Activated T-cell treated with anti-CD3 and anti-CD28 coated beads, Interleukin-2, amount 50 U/mL, for 72 hours (primary cell): ENCODE measurements at regions not wholly inside any gene's neighbourhood (a gene's known extent, or its start where the extent isn't known, plus 50 kb on each side); places are given as distances from the start of the nearest gene placed in this dataset.

Experiments
- ATAC-seq, 2 donors: fragments of 150-1000 bp; cut with Tn5 transposase; replicated peaks in 1 of 2; 2 replicates each; pipeline ENCODE4 v1.10.0; 2021; ENCODE audit warnings: moderate library complexity in 2 of 2, mild to moderate bottlenecking in 1 of 2
- DNase-seq, 2 donors: peaks; one replicate each; pipeline ENCODE4 v3.0.0; 2021 to 2022; ENCODE audit warnings: mixed read lengths in 1 of 2
- H3K27ac Mint-ChIP-seq: one replicate; pipeline ENCODE4 v1.8.0; 2022; ENCODE audit warnings: mild to moderate bottlenecking, moderate library complexity, mixed read lengths
- H3K27me3 Mint-ChIP-seq: one replicate; pipeline ENCODE4 v1.8.0; 2022; ENCODE audit warnings: low read depth, mixed read lengths
- H3K36me3 Mint-ChIP-seq, 2 donors: one replicate each; pipeline ENCODE4 v1.8.0; 2022; ENCODE audit warnings: mixed read lengths in 2 of 2, mild to moderate bottlenecking in 1 of 2; ENCODE audit not compliant: insufficient read depth in 2 of 2
- H3K4me1 Mint-ChIP-seq: one replicate; pipeline ENCODE4 v1.8.0; 2022; ENCODE audit warnings: low read depth, mixed read lengths
- H3K4me3 Mint-ChIP-seq, 2 donors: one replicate each; pipeline ENCODE4 v1.8.0; 2022; ENCODE audit warnings: mild to moderate bottlenecking in 2 of 2, mixed read lengths in 2 of 2, moderate library complexity in 2 of 2
- H3K9me3 Mint-ChIP-seq, 2 donors: one replicate each; pipeline ENCODE4 v1.8.0; 2022; ENCODE audit warnings: mixed read lengths in 2 of 2

- DNase-seq (no peak), ATAC-seq (no peak)
- Mint-ChIP-seq H3K27ac (no peak overlapping the region), H3K4me1 (no peaks in the 10 kb centered on the region), H3K27me3 (no peaks in the 10 kb centered on the region), H3K36me3 (no peaks in the 10 kb centered on the region), H3K4me3 (no peak overlapping the region), H3K9me3 (no peaks in the 10 kb centered on the region)
These were observed 188.5 kb downstream of the LIG4 start for GRCh38 chr13:108026680-108027410.

- DNase-seq (no peak), ATAC-seq (no peak)
- peaks cover 11% of the 10 kb centered on the region in 2 donors for H3K9me3 Mint-ChIP-seq
- H3K27ac Mint-ChIP-seq = no peak overlapping the region
- H3K27me3 Mint-ChIP-seq = no peaks in the 10 kb centered on the region
- H3K36me3 Mint-ChIP-seq = peaks cover 3% of the 10 kb centered on the region in 2 donors
- H3K4me1 Mint-ChIP-seq = no peaks in the 10 kb centered on the region
- H3K4me3 Mint-ChIP-seq = no peak overlapping the region
These were observed 195.3 kb downstream of the LIG4 start for GRCh38 chr13:108020027-108020426.

DNA sequence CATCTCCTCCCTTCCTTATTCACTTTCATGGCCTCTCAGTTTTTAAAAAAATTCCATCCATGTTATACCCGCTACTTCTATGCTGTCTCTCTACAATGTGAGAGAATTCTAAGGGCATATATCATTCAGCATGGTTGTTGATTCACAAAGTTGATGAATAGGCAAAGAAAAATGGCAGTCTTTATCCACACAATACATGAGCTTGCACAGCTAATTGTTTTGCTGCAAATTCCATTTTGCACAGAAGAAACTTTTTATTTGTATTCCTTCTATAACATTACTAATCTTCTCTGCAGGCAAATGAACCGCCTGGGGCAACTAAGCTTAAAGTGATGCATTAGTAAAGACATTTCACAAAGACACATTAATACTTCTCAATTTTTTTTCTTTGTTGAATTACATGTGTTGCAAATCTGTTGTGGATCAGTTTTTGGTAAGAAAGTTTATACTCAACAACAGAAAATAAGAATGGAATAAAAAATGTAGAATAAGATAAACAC lies 196.9 kb downstream of the LIG4 start:
- H3K27me3 Mint-ChIP-seq = no peaks in the 10 kb centered on the region
- peaks cover 11% of the 10 kb centered on the region in 2 donors for H3K9me3 Mint-ChIP-seq
- DNase-seq = no peak
- ATAC-seq = no peak
- peaks cover 3% of the 10 kb centered on the region in 2 donors for H3K36me3 Mint-ChIP-seq
- no peak overlapping the region for H3K27ac Mint-ChIP-seq
- no peaks in the 10 kb centered on the region for H3K4me1 Mint-ChIP-seq
- no peak overlapping the region for H3K4me3 Mint-ChIP-seq

DNA sequence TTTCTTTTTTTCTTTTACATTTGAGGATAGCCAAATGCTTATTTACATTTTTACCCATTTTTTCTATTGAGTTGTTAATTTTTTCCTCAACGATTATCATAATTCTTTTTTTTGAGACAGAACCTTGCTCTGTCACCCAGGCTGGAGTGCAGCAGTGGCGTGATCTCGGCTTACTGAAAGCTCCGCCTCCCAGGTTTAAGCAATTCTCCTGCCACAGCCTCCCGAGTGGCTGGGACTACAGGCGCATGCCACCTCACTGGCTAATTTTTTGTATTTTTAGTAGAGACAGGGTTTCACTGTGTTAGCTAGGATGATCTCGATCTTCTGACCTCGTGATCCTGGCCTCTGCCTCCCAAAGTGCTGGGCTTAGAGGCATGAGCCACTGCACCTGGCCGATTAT lies 208.7 kb downstream of the LIG4 start:
- DNase-seq (no peak), ATAC-seq (no peak)
- Mint-ChIP-seq H3K36me3 (no peaks in the 10 kb centered on the region), H3K27ac (no peak overlapping the region), H3K4me3 (no peak overlapping the region), H3K27me3 (no peaks in the 10 kb centered on the region), H3K9me3 (peaks cover 5 to 6% of the 10 kb centered on the region in 2 donors), H3K4me1 (no peaks in the 10 kb centered on the region)

GRCh38 chr13:108005231-108005630 lies 210.1 kb downstream of the LIG4 start:
- H3K27ac Mint-ChIP-seq = no peak overlapping the region
- no peaks in the 10 kb centered on the region for H3K27me3 Mint-ChIP-seq
- DNase-seq = no peak
- peaks cover 3 to 5% of the 10 kb centered on the region in 2 donors for H3K9me3 Mint-ChIP-seq
- no peak overlapping the region for H3K4me3 Mint-ChIP-seq
- ATAC-seq = no peak
- no peaks in the 10 kb centered on the region for H3K4me1 Mint-ChIP-seq
- no peaks in the 10 kb centered on the region for H3K36me3 Mint-ChIP-seq

DNA sequence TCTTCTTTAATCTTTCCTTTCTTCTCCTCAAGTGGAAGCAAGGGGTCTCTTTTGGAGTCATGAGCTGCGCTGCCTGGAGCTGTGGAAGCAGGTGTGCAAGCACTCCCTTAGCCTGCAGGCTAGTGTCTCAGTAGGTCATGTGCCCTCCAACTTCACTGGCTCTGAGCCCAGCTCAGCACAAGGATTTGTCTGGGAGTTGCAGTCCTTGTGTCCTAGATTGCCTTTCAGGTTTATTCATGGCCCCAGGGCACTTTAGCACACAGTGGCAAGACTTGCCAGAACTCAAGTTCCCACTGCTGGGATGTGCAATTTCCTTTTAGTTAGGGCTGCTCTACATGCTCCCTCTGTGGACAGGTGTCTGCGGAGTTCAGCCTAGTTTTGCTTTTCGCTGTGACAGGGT lies 211.7 kb downstream of the LIG4 start:
- no peaks in the 10 kb centered on the region for H3K4me1 Mint-ChIP-seq
- H3K9me3 Mint-ChIP-seq = peaks cover 0 to 8% of the 10 kb centered on the region in 2 donors
- H3K36me3 Mint-ChIP-seq = no peaks in the 10 kb centered on the region
- no peak overlapping the region for H3K27ac Mint-ChIP-seq
- H3K4me3 Mint-ChIP-seq = no peak overlapping the region
- no peak for DNase-seq
- H3K27me3 Mint-ChIP-seq = no peaks in the 10 kb centered on the region
- ATAC-seq = no peak

GRCh38 chr13:108000998-108001397 lies 214.3 kb downstream of the LIG4 start:
- no peaks in the 10 kb centered on the region for H3K4me1 Mint-ChIP-seq
- no peak for ATAC-seq
- no peaks in the 10 kb centered on the region for H3K36me3 Mint-ChIP-seq
- no peaks in the 10 kb centered on the region for H3K27me3 Mint-ChIP-seq
- H3K9me3 Mint-ChIP-seq = peaks cover 7 to 9% of the 10 kb centered on the region in 2 donors
- no peak for DNase-seq
- no peak overlapping the region for H3K27ac Mint-ChIP-seq
- no peak overlapping the region for H3K4me3 Mint-ChIP-seq

DNA sequence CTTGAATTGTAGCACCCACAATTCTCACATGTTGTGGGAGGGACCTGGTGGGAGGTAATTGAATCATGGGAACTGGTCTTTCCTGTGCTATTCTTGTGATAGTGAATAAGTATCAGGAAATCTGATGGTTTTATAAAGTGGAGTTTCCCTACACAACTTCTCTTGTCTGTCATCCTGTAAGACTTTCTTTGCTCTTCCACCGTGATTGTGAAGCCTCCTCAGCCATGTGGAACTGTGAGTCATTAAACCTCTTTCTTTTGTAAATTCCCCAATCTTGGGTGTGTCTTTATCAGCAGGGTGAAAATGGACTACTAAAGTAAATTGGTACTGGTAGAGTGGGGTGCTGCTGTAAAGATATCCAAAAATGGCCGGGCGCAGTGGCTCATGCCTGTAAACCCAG lies 215.6 kb downstream of the LIG4 start:
- Mint-ChIP-seq H3K4me1 (no peaks in the 10 kb centered on the region), H3K27ac (no peak overlapping the region), H3K4me3 (no peak overlapping the region), H3K36me3 (no peaks in the 10 kb centered on the region), H3K27me3 (no peaks in the 10 kb centered on the region), H3K9me3 (peaks cover 7 to 9% of the 10 kb centered on the region in 2 donors)
- no peak for DNase-seq
- ATAC-seq = no peak

GRCh38 chr13:107994137-107994536 lies 221.2 kb downstream of the LIG4 start:
- H3K9me3 Mint-ChIP-seq = peaks cover 6 to 7% of the 10 kb centered on the region in 2 donors
- no peaks in the 10 kb centered on the region for H3K27me3 Mint-ChIP-seq

DNA sequence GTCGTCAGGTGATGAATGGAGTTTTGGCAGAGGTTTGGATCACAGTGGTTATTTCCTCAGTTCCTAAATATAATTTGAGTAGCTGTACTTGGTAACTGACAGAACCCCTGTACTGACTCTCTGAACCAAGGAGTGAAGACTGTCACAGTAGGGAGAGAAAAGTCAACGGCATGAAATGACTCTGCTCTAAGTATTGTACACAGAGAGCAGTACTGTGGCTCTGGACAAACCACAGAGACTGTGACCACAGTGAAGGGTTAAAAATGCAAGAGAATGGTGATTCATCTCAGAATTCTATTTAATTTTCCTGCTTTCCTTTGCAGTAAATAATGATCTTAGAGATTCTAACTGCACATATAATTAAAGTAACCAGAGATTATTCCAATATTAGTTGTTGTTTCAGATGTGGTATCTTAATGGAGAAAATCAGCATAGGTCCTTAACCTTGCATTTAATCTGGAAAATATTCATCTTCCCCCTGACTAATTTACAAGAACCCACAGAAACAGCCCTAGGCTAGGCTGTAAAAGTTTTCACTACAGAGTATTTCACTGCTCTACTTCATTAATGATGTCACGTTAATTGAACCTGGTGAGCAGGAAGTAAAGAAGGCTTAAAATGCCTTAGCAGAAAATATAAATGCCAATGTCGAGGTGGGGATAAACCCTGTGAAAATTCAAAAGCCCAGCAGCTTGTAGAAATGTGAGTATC lies 221.9 kb downstream of the LIG4 start:
- Mint-ChIP-seq H3K36me3 (no peaks in the 10 kb centered on the region), H3K27me3 (no peaks in the 10 kb centered on the region), H3K9me3 (peaks cover 4 to 13% of the 10 kb centered on the region in 2 donors), H3K4me3 (no peak overlapping the region), H3K27ac (no peak overlapping the region), H3K4me1 (no peaks in the 10 kb centered on the region)
- DNase-seq = no peak
- ATAC-seq = no peak

More at GRCh38 chr13:107994137-107994536, 221.2 kb downstream of the LIG4 start:
- no peak for DNase-seq
- Mint-ChIP-seq H3K36me3 (no peaks in the 10 kb centered on the region), H3K4me1 (no peaks in the 10 kb centered on the region), H3K4me3 (no peak overlapping the region), H3K27ac (no peak overlapping the region)
- no peak for ATAC-seq

- Mint-ChIP-seq H3K4me1 (no peaks in the 10 kb centered on the region), H3K36me3 (no peaks in the 10 kb centered on the region), H3K27me3 (no peaks in the 10 kb centered on the region), H3K4me3 (no peak overlapping the region), H3K9me3 (peaks cover 3 to 12% of the 10 kb centered on the region in 2 donors), H3K27ac (no peak overlapping the region)
- no peak for ATAC-seq
- DNase-seq = no peak
These were observed 222.8 kb downstream of the LIG4 start for GRCh38 chr13:107992542-107992941.

DNA sequence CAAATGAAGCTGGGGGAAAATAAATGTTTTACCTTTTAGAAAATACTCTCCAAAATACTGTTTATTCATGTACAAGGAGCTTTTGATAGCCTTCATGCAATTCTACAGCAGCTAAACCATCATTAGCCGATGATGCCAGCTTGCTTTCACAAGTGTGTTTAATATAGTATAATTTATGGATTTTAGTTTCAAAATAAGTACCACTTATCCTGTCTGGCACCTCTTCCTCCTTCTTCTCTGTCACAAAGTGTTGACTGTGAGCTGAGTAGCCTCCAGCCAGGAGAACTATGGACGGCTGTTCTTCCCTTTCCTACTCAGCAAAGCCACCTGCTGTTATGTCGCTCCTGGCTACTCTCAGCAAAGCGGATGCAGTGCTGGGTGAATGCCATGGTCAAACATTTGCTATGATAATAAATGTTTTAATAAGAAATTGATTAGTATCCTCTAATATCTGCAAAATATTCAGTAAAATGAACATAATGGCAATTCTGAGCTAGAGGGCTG lies 238.2 kb downstream of the LIG4 start:
- Mint-ChIP-seq H3K4me1 (no peaks in the 10 kb centered on the region), H3K27ac (no peak overlapping the region), H3K27me3 (no peaks in the 10 kb centered on the region), H3K4me3 (no peak overlapping the region), H3K9me3 (peaks cover 0 to 8% of the 10 kb centered on the region in 2 donors), H3K36me3 (peaks cover 0 to 3% of the 10 kb centered on the region in 2 donors)
- DNase-seq (no peak), ATAC-seq (no peak)

GRCh38 chr13:107976628-107977027 lies 238.7 kb downstream of the LIG4 start:
- no peak for ATAC-seq
- no peak for DNase-seq
- no peak overlapping the region for H3K4me3 Mint-ChIP-seq
- H3K27ac Mint-ChIP-seq = no peak overlapping the region
- peaks cover 0 to 6% of the 10 kb centered on the region in 2 donors for H3K9me3 Mint-ChIP-seq
- H3K27me3 Mint-ChIP-seq = no peaks in the 10 kb centered on the region
- H3K36me3 Mint-ChIP-seq = peaks cover 0 to 1% of the 10 kb centered on the region in 2 donors
- no peaks in the 10 kb centered on the region for H3K4me1 Mint-ChIP-seq
